ENCODE measurements at regions not wholly inside any gene's neighbourhood (a gene's known extent, or its start where the extent isn't known, plus 50 kb on each side); places are given as distances from the start of the nearest gene placed in this dataset.

- no peak for TF ChIP-seq CTCF (conservative IDR thresholded peaks at IDR 0.05; ENCODE audit: low read depth, low read length)
- no peak for TF ChIP-seq EZH2 (IDR thresholded peaks at IDR 0.05; ENCODE audit: low read length, unreplicated experiment)
- no peak for TF ChIP-seq EZH2phosphoT487 (IDR thresholded peaks at IDR 0.05; ENCODE audit: borderline replicate concordance, low read length)
Observed at GRCh38 chr11:95359756-95360155, 128.8 kb upstream of the SESN3 start.
